HEK293 (cell line): ENCODE measurements at regions not wholly inside any gene's neighbourhood (a gene's known extent, or its start where the extent isn't known, plus 50 kb on each side); places are given as distances from the start of the nearest gene placed in this dataset.

Experiments used
- CTCF ChIA-PET: fragments of 350-600 bp; formaldehyde crosslinking; extraction: SDS; loops from one replicate; lab custom pipeline; 2021; ENCODE audit warnings: antibody characterized with exemption; lab: Yijun Ruan, JAX
- POLR2A ChIA-PET: fragments of 300-600 bp; formaldehyde crosslinking; extraction: SDS; loops from one replicate; lab custom pipeline; 2020; ENCODE audit warnings: antibody characterized with exemption, inconsistent platforms; lab: Yijun Ruan, JAX
- H3K27ac ChIP-seq: fragments of 200-500 bp; sonication (Bioruptor generic); 2 replicates; pipeline ENCODE4 v1.5.1; 2014; ENCODE audit warnings: low read depth, low read length, control low read depth, inconsistent platforms; ENCODE audit errors: extremely low read depth
- H3K36me3 ChIP-seq, 2 experiments: fragments of 200-500 bp in 1 of 2; sonication (Bioruptor generic) in 1 of 2; 1 replicate in 1 of 2; 2 replicates in 1 of 2; pipeline ENCODE4 v1.5.1; 2014 to 2017; ENCODE audit warnings: inconsistent platforms in 2 of 2, low read length in 2 of 2; ENCODE audit not compliant: control insufficient read depth in 2 of 2, insufficient read depth in 1 of 2
- H3K4me1 ChIP-seq: fragments of 200-500 bp; sonication (Bioruptor generic); 2 replicates; pipeline ENCODE4 v1.5.1; 2014; ENCODE audit warnings: mild to moderate bottlenecking, low read length, inconsistent platforms; ENCODE audit not compliant: control insufficient read depth, insufficient read depth
- H3K4me3 ChIP-seq: 2 replicates; pipeline ENCODE4 v1.5.1; 2011; ENCODE audit warnings: low read depth, mild to moderate bottlenecking, control low read depth, low read length, moderate library complexity
- H3K9me3 ChIP-seq: fragments of 200-500 bp; sonication (Bioruptor generic); 2 replicates; pipeline ENCODE4 v1.5.1; 2014; ENCODE audit warnings: low read depth, low read length, inconsistent platforms; ENCODE audit not compliant: control insufficient read depth, insufficient read depth
- BCL11B ChIP-seq: fragments of 450-650 bp; formaldehyde crosslinking; IDR thresholded peaks from 2 replicates; pipeline ENCODE4 v1.5.1; 2016; ENCODE audit warnings: low read depth, missing biosample characterization, missing genetic modification characterization
- KLF9 ChIP-seq: fragments of 450-650 bp; formaldehyde crosslinking; IDR thresholded peaks from 2 replicates; pipeline ENCODE4 v1.5.1; 2016; ENCODE audit warnings: missing biosample characterization, missing genetic modification characterization, low read depth
- MZF1 ChIP-seq: fragments of 450-650 bp; formaldehyde crosslinking; IDR thresholded peaks from 2 replicates; pipeline ENCODE4 v1.5.1; 2017; ENCODE audit warnings: missing biosample characterization, missing genetic modification characterization, borderline replicate concordance
- OVOL3 ChIP-seq: fragments of 450-650 bp; formaldehyde crosslinking; IDR thresholded peaks from 2 replicates; pipeline ENCODE4 v1.5.1; 2016; ENCODE audit warnings: missing biosample characterization, missing genetic modification characterization
- WT1 ChIP-seq: fragments of 450-650 bp; formaldehyde crosslinking; IDR thresholded peaks from 2 replicates; pipeline ENCODE4 v1.5.1; 2016; ENCODE audit warnings: missing biosample characterization, missing genetic modification characterization
- ZFP37 ChIP-seq: fragments of 450-650 bp; formaldehyde crosslinking; IDR thresholded peaks from 2 replicates; pipeline ENCODE4 v1.5.1; 2016; ENCODE audit warnings: missing biosample characterization, missing genetic modification characterization
- ZIC2 ChIP-seq: fragments of 450-650 bp; formaldehyde crosslinking; IDR thresholded peaks from 2 replicates; pipeline ENCODE4 v1.5.1; 2016; ENCODE audit warnings: missing biosample characterization, missing genetic modification characterization
- ZNF175 ChIP-seq: fragments of 450-650 bp; formaldehyde crosslinking; IDR thresholded peaks from 2 replicates; pipeline ENCODE4 v1.5.1; 2016; ENCODE audit warnings: missing biosample characterization, missing genetic modification characterization
- ZNF274 ChIP-seq, 2 experiments: fragments of 200-500 bp in 1 of 2; fragments of 450-650 bp in 1 of 2; sonication (Bioruptor generic) in 1 of 2; formaldehyde crosslinking in 1 of 2; IDR thresholded peaks; 2 replicates each; pipeline versions ENCODE4 v1.5.1 to v1.6.1; 2014 to 2016; ENCODE audit warnings: borderline replicate concordance in 1 of 2, inconsistent platforms in 1 of 2, low read length in 1 of 2, missing biosample characterization in 1 of 2, missing genetic modification characterization in 1 of 2
- ZNF423 ChIP-seq: fragments of 450-650 bp; formaldehyde crosslinking; IDR thresholded peaks from 2 replicates; pipeline ENCODE4 v1.5.1; 2016; ENCODE audit warnings: missing biosample characterization, missing genetic modification characterization
- ZNF433 ChIP-seq: fragments of 450-650 bp; formaldehyde crosslinking; IDR thresholded peaks from 2 replicates; pipeline ENCODE4 v1.5.1; 2016; ENCODE audit warnings: missing biosample characterization, missing genetic modification characterization, low read depth
- ZNF830 ChIP-seq: fragments of 450-650 bp; IDR thresholded peaks from 2 replicates; pipeline ENCODE4 v1.5.0; 2018; ENCODE audit warnings: missing biosample characterization, missing genetic modification characterization, low read depth, mild to moderate bottlenecking, moderate library complexity
- ZSCAN16 ChIP-seq: fragments of 450-650 bp; formaldehyde crosslinking; IDR thresholded peaks from 2 replicates; pipeline ENCODE4 v1.5.1; 2016; ENCODE audit warnings: missing biosample characterization, missing genetic modification characterization
- ZXDB ChIP-seq: fragments of 450-650 bp; formaldehyde crosslinking; IDR thresholded peaks from 2 replicates; pipeline ENCODE4 v1.5.1; 2016; ENCODE audit warnings: missing biosample characterization, missing genetic modification characterization
- TF ChIP-seq, protein P1 (sequence below): fragments of 450-650 bp; formaldehyde crosslinking; IDR thresholded peaks from 2 replicates; pipeline ENCODE4 v1.5.1; 2016; ENCODE audit warnings: missing biosample characterization, missing genetic modification characterization
- TF ChIP-seq, protein P2 (sequence below): fragments of 450-650 bp; formaldehyde crosslinking; IDR thresholded peaks from 2 replicates; pipeline ENCODE4 v1.5.1; 2017; ENCODE audit warnings: missing biosample characterization, missing genetic modification characterization
- TF ChIP-seq, protein P3 (sequence below): fragments of 450-650 bp; formaldehyde crosslinking; IDR thresholded peaks from 2 replicates; pipeline ENCODE4 v1.5.1; 2016; ENCODE audit warnings: missing biosample characterization, missing genetic modification characterization
- TF ChIP-seq, protein P4 (sequence below): fragments of 450-650 bp; formaldehyde crosslinking; IDR thresholded peaks from 2 replicates; pipeline ENCODE4 v1.5.1; 2017; ENCODE audit warnings: missing biosample characterization, missing genetic modification characterization

DNA sequence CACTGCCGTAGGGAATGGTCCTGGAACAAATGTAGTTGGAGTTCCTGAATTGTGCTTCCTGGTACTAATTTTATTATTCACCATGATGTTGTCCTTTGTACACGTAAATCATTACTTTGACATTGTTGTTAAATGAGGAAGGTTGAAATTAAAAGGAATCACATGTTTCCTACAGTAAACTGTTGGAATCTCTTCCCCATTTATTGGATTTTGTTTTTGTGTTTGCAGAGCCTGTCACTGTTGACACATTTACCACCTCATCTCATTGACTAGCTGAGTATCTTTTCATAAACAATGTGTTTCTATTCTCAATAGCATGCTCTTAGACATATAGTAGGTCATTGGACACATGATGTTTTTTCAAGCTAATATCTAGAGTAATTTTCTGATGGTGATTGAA, 1012.5 kb downstream of the NR2F1-AS1 start:
- Histone ChIP-seq H3K27ac (no peak overlapping the region), H3K36me3 (no peaks in the 10 kb centered on the region), H3K4me3 (no peak overlapping the region), H3K9me3 (no peaks in the 10 kb centered on the region), H3K4me1 (peaks cover 10% of the 10 kb centered on the region)
- TF ChIP-seq ZSCAN16 (tag by site-specific recombination) (peak; percentile 91), KLF9 (tag by site-specific recombination) (no peak), MZF1 (tag by site-specific recombination) (peak; percentile 95; the same call in 1 of the 2 replicates)
- TF ChIP-seq, protein P1, sequence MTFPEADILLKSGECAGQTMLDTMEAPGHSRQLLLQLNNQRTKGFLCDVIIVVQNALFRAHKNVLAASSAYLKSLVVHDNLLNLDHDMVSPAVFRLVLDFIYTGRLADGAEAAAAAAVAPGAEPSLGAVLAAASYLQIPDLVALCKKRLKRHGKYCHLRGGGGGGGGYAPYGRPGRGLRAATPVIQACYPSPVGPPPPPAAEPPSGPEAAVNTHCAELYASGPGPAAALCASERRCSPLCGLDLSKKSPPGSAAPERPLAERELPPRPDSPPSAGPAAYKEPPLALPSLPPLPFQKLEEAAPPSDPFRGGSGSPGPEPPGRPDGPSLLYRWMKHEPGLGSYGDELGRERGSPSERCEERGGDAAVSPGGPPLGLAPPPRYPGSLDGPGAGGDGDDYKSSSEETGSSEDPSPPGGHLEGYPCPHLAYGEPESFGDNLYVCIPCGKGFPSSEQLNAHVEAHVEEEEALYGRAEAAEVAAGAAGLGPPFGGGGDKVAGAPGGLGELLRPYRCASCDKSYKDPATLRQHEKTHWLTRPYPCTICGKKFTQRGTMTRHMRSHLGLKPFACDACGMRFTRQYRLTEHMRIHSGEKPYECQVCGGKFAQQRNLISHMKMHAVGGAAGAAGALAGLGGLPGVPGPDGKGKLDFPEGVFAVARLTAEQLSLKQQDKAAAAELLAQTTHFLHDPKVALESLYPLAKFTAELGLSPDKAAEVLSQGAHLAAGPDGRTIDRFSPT (tag by site-specific recombination) = no peak
- TF ChIP-seq, protein P2, sequence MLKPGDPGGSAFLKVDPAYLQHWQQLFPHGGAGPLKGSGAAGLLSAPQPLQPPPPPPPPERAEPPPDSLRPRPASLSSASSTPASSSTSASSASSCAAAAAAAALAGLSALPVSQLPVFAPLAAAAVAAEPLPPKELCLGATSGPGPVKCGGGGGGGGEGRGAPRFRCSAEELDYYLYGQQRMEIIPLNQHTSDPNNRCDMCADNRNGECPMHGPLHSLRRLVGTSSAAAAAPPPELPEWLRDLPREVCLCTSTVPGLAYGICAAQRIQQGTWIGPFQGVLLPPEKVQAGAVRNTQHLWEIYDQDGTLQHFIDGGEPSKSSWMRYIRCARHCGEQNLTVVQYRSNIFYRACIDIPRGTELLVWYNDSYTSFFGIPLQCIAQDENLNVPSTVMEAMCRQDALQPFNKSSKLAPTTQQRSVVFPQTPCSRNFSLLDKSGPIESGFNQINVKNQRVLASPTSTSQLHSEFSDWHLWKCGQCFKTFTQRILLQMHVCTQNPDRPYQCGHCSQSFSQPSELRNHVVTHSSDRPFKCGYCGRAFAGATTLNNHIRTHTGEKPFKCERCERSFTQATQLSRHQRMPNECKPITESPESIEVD (tag by site-specific recombination) = 0 out of 2 replicates have a peak, but pooled peaks have one; percentile 10
- ChIA-PET POLR2A (no interaction called here), CTCF (no interaction called here)

DNA sequence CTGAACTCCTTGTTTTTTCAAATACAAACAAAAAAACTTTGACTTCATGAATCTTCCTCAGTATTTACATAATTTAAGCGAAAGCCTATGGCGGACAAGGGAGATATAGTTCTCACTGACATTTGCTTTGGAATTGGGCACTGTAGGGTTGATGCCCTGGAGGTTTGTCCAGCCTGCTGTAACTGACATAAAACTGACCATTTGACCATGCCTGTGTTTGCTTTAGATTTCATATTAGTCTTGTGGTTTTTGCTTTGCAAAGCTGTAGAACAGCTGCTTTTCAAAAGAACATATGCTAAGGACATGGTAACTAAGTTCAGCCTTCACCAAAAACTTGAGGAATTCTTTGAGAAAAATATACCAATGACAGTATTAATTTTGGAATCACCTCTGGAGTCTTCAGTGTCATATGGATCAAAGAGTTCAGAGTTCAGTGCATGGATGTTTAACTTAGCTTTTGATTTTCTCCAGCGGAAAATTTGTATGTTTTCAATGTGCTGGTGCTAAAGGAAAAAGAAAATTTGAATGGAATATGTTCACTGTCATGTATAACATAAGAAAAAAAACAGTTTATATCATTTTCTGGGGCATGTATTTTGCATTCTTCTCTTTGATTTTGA, 1013.1 kb downstream of the NR2F1-AS1 start:
- TF ChIP-seq ZFP37 (tag by site-specific recombination) (no peak), OVOL3 (tag by site-specific recombination) (no peak), BCL11B (tag by site-specific recombination) (no peak), ZNF830 (tag by site-specific recombination) (no peak), ZNF274 (IDR thresholded peaks at IDR 0.05; ENCODE audit: low read length) (no peak), ZNF274 (tag by site-specific recombination; IDR thresholded peaks at IDR 0.05; ENCODE audit: borderline replicate concordance) (no peak), ZNF433 (no peak), ZNF175 (tag by site-specific recombination) (no peak), ZIC2 (no peak), ZNF423 (tag by site-specific recombination) (no peak), WT1 (tag by site-specific recombination) (no peak), ZXDB (tag by site-specific recombination) (no peak)
- TF ChIP-seq, protein P3, sequence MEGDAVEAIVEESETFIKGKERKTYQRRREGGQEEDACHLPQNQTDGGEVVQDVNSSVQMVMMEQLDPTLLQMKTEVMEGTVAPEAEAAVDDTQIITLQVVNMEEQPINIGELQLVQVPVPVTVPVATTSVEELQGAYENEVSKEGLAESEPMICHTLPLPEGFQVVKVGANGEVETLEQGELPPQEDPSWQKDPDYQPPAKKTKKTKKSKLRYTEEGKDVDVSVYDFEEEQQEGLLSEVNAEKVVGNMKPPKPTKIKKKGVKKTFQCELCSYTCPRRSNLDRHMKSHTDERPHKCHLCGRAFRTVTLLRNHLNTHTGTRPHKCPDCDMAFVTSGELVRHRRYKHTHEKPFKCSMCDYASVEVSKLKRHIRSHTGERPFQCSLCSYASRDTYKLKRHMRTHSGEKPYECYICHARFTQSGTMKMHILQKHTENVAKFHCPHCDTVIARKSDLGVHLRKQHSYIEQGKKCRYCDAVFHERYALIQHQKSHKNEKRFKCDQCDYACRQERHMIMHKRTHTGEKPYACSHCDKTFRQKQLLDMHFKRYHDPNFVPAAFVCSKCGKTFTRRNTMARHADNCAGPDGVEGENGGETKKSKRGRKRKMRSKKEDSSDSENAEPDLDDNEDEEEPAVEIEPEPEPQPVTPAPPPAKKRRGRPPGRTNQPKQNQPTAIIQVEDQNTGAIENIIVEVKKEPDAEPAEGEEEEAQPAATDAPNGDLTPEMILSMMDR (tag by site-specific recombination) = no peak
- TF ChIP-seq, protein P4, sequence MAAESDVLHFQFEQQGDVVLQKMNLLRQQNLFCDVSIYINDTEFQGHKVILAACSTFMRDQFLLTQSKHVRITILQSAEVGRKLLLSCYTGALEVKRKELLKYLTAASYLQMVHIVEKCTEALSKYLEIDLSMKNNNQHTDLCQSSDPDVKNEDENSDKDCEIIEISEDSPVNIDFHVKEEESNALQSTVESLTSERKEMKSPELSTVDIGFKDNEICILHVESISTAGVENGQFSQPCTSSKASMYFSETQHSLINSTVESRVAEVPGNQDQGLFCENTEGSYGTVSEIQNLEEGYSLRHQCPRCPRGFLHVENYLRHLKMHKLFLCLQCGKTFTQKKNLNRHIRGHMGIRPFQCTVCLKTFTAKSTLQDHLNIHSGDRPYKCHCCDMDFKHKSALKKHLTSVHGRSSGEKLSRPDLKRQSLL (tag by site-specific recombination) = no peak
- TF ChIP-seq, all 188 proteins: peak for 0
- ChIA-PET CTCF (no interaction called here), POLR2A (no interaction called here)
- H3K4me1 ChIP-seq = peaks cover 10% of the 10 kb centered on the region
- no peaks in the 10 kb centered on the region for H3K9me3 ChIP-seq
- no peak overlapping the region for H3K27ac ChIP-seq
- no peaks in the 10 kb centered on the region for H3K36me3 ChIP-seq
- no peak overlapping the region for H3K4me3 ChIP-seq
